ENCODE measurements at regions not wholly inside any gene's neighbourhood (a gene's known extent, or its start where the extent isn't known, plus 50 kb on each side); places are given as distances from the start of the nearest gene placed in this dataset.

- H3K9me3 ChIP-seq (ENCODE audit: control insufficient read depth, insufficient read depth, low read length) = no peaks in the 10 kb centered on the region
- H3F3A ChIP-seq (ENCODE audit: control insufficient read depth, insufficient read depth) = peaks cover 7% of the 10 kb centered on the region
- H3K27me3 ChIP-seq (ENCODE audit: control insufficient read depth, low read length) = peaks cover 30% of the 10 kb centered on the region
- no peaks in the 10 kb centered on the region for H3K79me2 ChIP-seq (ENCODE audit: control insufficient read depth, low read length)
- H3K36me3 ChIP-seq (ENCODE audit: control insufficient read depth, low read length) = no peaks in the 10 kb centered on the region
- TF ChIP-seq CTCF (IDR thresholded peaks at IDR 0.05; ENCODE audit: low read depth, low read length, poor library complexity, severe bottlenecking) (no peak), EZH2phosphoT487 (IDR thresholded peaks at IDR 0.05; ENCODE audit: borderline replicate concordance, low read length) (no peak)
- peaks cover 79% of the 10 kb centered on the region for H3K4me1 ChIP-seq (ENCODE audit: control insufficient read depth, low read length)
- H4K20me1 ChIP-seq (ENCODE audit: control insufficient read depth, insufficient read depth, low read depth, low read length) = 0 out of 2 replicates have a peak, but pooled peaks cover 8% of the 10 kb centered on the region
- no peak overlapping the region for H3K4me2 ChIP-seq (ENCODE audit: low read length)
- no peak overlapping the region for H3K27ac ChIP-seq (ENCODE audit: low read depth, low read length)
- H3K4me3 ChIP-seq (ENCODE audit: low read length) = no peak overlapping the region
- no peaks in the 10 kb centered on the region for H3K9me2 ChIP-seq (replicated peaks; ENCODE audit: control insufficient read depth, low read length)
Observed at GRCh38 chr6:163709693-163710092, 295.2 kb downstream of the QKI start.

- peaks cover 7% of the 10 kb centered on the region for H3F3A ChIP-seq (ENCODE audit: control insufficient read depth, insufficient read depth)
- 0 out of 2 replicates have a peak, but pooled peaks cover 8% of the 10 kb centered on the region for H4K20me1 ChIP-seq (ENCODE audit: control insufficient read depth, insufficient read depth, low read depth, low read length)
- H3K9me3 ChIP-seq (ENCODE audit: control insufficient read depth, insufficient read depth, low read length) = no peaks in the 10 kb centered on the region
- H3K4me2 ChIP-seq (ENCODE audit: low read length) = no peak overlapping the region
- no peak overlapping the region for H3K27ac ChIP-seq (ENCODE audit: low read depth, low read length)
- H3K27me3 ChIP-seq (ENCODE audit: control insufficient read depth, low read length) = peaks cover 30% of the 10 kb centered on the region
- H3K4me1 ChIP-seq (ENCODE audit: control insufficient read depth, low read length) = peaks cover 84% of the 10 kb centered on the region
- no peaks in the 10 kb centered on the region for H3K79me2 ChIP-seq (ENCODE audit: control insufficient read depth, low read length)
- TF ChIP-seq EZH2phosphoT487 (IDR thresholded peaks at IDR 0.05; ENCODE audit: borderline replicate concordance, low read length) (no peak), CTCF (IDR thresholded peaks at IDR 0.05; ENCODE audit: low read depth, low read length, poor library complexity, severe bottlenecking) (no peak)
- no peaks in the 10 kb centered on the region for H3K36me3 ChIP-seq (ENCODE audit: control insufficient read depth, low read length)
- H3K4me3 ChIP-seq (ENCODE audit: low read length) = no peak overlapping the region
- H3K9me2 ChIP-seq (replicated peaks; ENCODE audit: control insufficient read depth, low read length) = no peaks in the 10 kb centered on the region
Observed at GRCh38 chr6:163709255-163709654, 294.7 kb downstream of the QKI start.

GRCh38 chr6:163708466-163708865, 293.9 kb downstream of the QKI start:
- Histone ChIP-seq H4K20me1 (ENCODE audit: control insufficient read depth, insufficient read depth, low read depth, low read length) (0 out of 2 replicates have a peak, but pooled peaks cover 8% of the 10 kb centered on the region), H3K4me1 (ENCODE audit: control insufficient read depth, low read length) (peaks cover 90% of the 10 kb centered on the region), H3K4me2 (ENCODE audit: low read length) (no peak overlapping the region), H3K36me3 (ENCODE audit: control insufficient read depth, low read length) (no peaks in the 10 kb centered on the region), H3F3A (ENCODE audit: control insufficient read depth, insufficient read depth) (peaks cover 7% of the 10 kb centered on the region), H3K27me3 (ENCODE audit: control insufficient read depth, low read length) (peaks cover 30% of the 10 kb centered on the region), H3K9me3 (ENCODE audit: control insufficient read depth, insufficient read depth, low read length) (no peaks in the 10 kb centered on the region), H3K79me2 (ENCODE audit: control insufficient read depth, low read length) (no peaks in the 10 kb centered on the region), H3K9me2 (replicated peaks; ENCODE audit: control insufficient read depth, low read length) (no peaks in the 10 kb centered on the region), H3K4me3 (ENCODE audit: low read length) (no peak overlapping the region), H3K27ac (ENCODE audit: low read depth, low read length) (no peak overlapping the region)
- TF ChIP-seq EZH2phosphoT487 (IDR thresholded peaks at IDR 0.05; ENCODE audit: borderline replicate concordance, low read length) = no peak
- TF ChIP-seq CTCF (IDR thresholded peaks at IDR 0.05; ENCODE audit: low read depth, low read length, poor library complexity, severe bottlenecking) = peak; percentile 5
